NB4 (cell line): ENCODE measurements at regions not wholly inside any gene's neighbourhood (a gene's known extent, or its start where the extent isn't known, plus 50 kb on each side); places are given as distances from the start of the nearest gene placed in this dataset.

ENCODE experiments used
- DNase-seq: peaks from one replicate; pipeline ENCODE4 v3.0.0; 2010; ENCODE audit warnings: low read depth
- H3K4me3 ChIP-seq: one replicate; pipeline ENCODE4 v1.5.1; 2011; ENCODE audit warnings: mild to moderate bottlenecking, low read depth, low read length, moderate library complexity
- MYC ChIP-seq: IDR thresholded peaks from 2 replicates; pipeline ENCODE4 v1.6.1; 2011; ENCODE audit warnings: low read depth, low read length
- POLR2A ChIP-seq: IDR thresholded peaks from 2 replicates; pipeline ENCODE4 v1.6.1; 2011; ENCODE audit warnings: mild to moderate bottlenecking; ENCODE audit not compliant: insufficient read length; ENCODE audit errors: extremely low read depth
- TF ChIP-seq, protein P1 (sequence below): IDR thresholded peaks from one replicate; pipeline ENCODE4 v1.5.1; 2012; ENCODE audit warnings: low read depth, low read length
- TF ChIP-seq, protein P2 (sequence below): IDR thresholded peaks from 2 replicates; pipeline ENCODE4 v1.6.1; 2011; ENCODE audit warnings: low read depth, low read length

DNA sequence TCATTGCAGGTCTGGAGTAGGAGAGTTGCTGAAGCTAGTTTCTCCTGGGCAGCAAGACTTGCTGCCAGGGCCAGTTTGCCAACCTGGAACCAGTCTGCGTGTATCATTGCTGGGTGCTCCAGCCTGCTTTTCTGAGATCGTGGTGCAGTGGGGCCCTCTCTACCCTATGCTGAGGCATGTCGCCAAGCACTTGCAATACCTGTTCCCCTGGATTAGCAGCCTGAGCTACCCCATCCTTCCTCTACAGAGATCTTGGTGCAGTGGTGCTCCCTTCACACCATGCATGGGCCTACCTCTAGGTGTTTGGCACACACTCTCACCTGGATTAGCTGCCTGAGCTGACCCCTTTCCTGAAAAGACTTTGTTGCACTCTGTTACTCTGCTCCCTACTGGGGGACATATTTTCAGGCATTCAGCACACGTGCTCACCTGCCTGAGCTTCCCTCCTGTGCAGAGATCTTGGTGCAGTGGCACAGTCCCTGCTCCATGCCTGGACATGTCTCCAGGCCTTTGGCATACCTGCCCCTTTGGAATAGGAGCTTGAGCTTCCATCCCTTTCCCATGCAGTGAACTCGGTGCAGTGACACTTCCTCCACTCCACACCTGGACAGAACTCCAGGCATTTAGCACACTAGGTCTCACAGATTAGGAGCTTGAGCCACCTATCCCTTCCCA lies 133.7 kb upstream of the CXCL13 start:
- TF ChIP-seq MYC (no peak), POLR2A (no peak)
- TF ChIP-seq, protein P1, sequence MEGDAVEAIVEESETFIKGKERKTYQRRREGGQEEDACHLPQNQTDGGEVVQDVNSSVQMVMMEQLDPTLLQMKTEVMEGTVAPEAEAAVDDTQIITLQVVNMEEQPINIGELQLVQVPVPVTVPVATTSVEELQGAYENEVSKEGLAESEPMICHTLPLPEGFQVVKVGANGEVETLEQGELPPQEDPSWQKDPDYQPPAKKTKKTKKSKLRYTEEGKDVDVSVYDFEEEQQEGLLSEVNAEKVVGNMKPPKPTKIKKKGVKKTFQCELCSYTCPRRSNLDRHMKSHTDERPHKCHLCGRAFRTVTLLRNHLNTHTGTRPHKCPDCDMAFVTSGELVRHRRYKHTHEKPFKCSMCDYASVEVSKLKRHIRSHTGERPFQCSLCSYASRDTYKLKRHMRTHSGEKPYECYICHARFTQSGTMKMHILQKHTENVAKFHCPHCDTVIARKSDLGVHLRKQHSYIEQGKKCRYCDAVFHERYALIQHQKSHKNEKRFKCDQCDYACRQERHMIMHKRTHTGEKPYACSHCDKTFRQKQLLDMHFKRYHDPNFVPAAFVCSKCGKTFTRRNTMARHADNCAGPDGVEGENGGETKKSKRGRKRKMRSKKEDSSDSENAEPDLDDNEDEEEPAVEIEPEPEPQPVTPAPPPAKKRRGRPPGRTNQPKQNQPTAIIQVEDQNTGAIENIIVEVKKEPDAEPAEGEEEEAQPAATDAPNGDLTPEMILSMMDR, result no peak
- TF ChIP-seq, protein P2, sequence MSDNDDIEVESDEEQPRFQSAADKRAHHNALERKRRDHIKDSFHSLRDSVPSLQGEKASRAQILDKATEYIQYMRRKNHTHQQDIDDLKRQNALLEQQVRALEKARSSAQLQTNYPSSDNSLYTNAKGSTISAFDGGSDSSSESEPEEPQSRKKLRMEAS, result no peak
- H3K4me3 ChIP-seq, result no peak overlapping the region
- DNase-seq, result no peak

DNA sequence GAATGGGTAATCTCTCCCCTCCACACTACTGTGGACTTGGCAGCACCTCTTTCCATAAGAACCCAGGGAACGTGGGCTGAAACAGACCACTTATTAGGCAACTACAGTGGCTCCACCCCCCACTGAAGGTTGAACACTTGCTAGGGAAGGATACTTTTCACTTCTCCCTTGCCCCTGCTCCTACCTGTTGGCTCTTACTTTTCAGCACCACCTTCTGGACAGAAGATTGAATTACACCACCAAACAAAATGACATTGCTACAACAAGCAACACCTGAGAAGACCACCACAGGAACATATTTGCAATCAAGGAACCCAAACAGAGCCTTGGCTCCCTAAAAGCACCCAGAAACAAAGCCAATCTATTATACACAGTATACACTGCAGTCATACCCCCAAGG lies 132.1 kb upstream of the CXCL13 start:
- no peak for TF ChIP-seq MYC
- TF ChIP-seq, protein P1, result peak; percentile 44
- peak; percentile 28 for DNase-seq
- H3K4me3 ChIP-seq, result no peak overlapping the region

DNA sequence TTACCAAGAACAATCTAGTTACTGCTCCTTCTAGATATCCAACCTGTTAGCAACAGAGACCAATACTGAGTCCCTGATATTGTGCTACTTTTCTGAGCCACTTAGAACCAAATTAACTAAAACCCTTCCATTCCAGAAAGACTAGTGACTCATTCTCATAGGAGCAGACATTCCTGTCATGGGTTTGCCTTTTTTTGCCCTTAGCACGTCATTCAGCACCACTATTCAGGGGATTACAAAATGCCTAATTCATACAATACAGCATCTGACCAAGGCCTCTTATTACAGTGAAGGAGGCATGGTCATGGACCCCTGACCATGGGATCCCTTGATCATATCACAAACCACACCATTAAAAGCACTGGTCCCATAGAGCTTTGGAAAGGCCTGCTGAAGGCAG lies 123.8 kb upstream of the CXCL13 start:
- DNase-seq, result no peak

GRCh38 chr4:77488882-77489281 lies 116.7 kb upstream of the CXCL13 start:
- H3K4me3 ChIP-seq, result no peak overlapping the region
- no peak for TF ChIP-seq MYC
- TF ChIP-seq, protein P2, result no peak
- TF ChIP-seq, protein P1, result no peak
- no peak for TF ChIP-seq POLR2A
- no peak for DNase-seq

More for the DNA sequence above, 123.8 kb upstream of the CXCL13 start:
- no peak for TF ChIP-seq POLR2A
- TF ChIP-seq, protein P1, result no peak
- no peak for TF ChIP-seq MYC
- TF ChIP-seq, protein P2, result no peak
- H3K4me3 ChIP-seq, result no peak overlapping the region

DNA sequence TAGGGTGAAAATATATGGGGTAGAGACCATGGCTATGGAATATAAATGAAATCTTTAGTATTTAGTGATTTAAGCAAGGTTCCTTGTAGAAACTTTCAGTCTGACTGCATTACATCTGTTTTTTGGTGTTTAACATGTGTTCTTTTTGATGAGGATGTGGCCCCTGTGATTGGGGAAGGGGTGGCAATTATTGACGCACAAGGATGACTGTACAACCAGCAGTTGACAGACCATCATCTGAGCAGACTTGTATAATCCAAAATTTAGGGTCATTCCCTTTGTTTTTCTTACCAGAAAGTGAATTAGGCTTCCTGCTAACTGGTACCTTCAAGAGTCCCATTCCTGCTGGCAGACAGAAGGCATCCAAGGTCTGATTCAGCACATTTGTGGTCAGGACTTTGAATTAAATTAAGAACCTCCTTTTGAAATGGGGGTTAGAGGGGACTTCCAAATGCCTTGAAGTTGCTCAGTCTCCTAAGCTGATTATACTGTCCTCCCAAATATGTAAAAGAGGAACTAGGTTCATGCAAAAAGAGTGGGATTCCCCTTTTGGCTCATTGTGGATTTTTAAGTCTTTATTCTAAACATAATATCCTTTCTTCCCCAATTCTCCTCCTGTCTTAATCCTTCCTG lies 112.4 kb upstream of the CXCL13 start:
- peak; percentile 3 for DNase-seq
- TF ChIP-seq POLR2A (no peak), MYC (no peak)
- TF ChIP-seq, protein P2, result no peak
- TF ChIP-seq, protein P1, result no peak
- H3K4me3 ChIP-seq, result no peak overlapping the region
